Choroid plexus epithelial cell (primary cell): ENCODE measurements at regions not wholly inside any gene's neighbourhood (a gene's known extent, or its start where the extent isn't known, plus 50 kb on each side); places are given as distances from the start of the nearest gene placed in this dataset.

Source experiments
- DNase-seq: peaks from one replicate; pipeline ENCODE4 v3.0.0-alpha.2; 2010; ENCODE audit warnings: low read depth
- H3K4me3 ChIP-seq: 2 replicates; pipeline ENCODE4 v1.5.1; 2011; ENCODE audit warnings: low read depth, mild to moderate bottlenecking, control low read depth, low read length, moderate library complexity
- CTCF ChIP-seq: conservative IDR thresholded peaks from 2 replicates; pipeline ENCODE4 v1.5.1; 2011; ENCODE audit warnings: low read depth, mild to moderate bottlenecking, control low read depth, inconsistent platforms, low read length, moderate library complexity

DNA sequence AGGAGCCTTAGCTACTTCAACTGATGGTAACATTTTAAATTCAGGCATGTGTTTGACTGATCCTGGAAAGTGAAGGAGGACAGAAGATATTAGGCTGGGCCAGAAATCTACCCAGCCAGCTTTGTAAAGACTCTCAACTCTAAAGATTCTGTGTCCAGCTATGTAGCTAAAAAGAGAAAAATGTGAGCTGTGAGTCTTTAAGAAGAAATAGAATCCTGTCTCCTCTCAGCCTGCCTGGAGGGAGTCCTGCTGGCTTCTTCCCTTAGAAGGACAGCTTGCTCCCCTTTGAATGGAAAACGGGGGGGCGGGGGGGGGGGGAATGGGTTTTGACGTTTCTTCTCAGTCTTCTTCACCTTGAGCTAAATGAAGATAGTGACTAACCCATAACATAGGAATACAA is 54.3 kb upstream of the INTU start:
- DNase-seq = no peak
- no peak for TF ChIP-seq CTCF
- H3K4me3 ChIP-seq = no peak overlapping the region

DNA sequence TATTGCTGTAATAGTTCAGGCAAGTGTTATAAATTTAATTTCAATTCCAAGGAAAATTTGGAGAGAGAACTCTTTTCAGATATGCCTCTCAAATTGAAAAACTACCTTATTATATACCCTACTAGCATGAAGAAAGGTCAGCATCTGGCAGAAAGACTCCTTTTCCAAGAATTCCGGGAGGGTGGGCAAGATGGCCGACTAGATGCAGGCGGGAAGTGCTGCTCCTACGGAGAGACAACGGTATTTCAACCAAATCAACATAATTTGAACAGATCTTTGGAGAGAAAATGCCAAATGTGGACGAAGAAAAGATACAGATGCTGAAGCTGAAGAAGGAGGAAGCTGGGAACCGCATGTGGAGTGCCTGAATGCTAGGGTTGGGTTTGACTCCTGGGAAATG is 53.8 kb upstream of the INTU start:
- DNase-seq = no peak
- H3K4me3 ChIP-seq = no peak overlapping the region
- no peak for TF ChIP-seq CTCF

DNA sequence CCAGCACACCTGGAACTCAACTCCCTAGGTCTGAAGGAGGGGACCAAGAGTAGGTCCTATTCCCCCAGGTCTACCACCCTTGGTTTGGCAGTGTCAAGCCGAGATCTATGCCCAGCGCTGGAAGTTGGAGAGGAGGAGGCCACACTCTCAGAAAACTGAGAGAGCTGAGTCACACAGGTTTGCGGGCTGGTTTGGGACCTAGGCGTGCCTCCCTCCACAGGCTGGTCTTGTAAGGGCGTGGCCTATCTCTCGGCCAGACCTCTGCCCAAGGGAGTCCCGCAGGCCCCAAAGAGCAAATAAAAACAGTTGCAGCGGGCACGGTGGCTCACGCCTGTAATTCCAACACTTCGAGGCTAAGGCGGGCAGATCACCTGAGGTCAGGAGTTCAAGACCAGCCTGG is 52.9 kb upstream of the INTU start:
- no peak for DNase-seq
- no peak overlapping the region for H3K4me3 ChIP-seq
- no peak for TF ChIP-seq CTCF

GRCh38 chr4:127580300-127580699 is 52.5 kb upstream of the INTU start:
- TF ChIP-seq CTCF = no peak
- no peak overlapping the region for H3K4me3 ChIP-seq
- no peak for DNase-seq

DNA sequence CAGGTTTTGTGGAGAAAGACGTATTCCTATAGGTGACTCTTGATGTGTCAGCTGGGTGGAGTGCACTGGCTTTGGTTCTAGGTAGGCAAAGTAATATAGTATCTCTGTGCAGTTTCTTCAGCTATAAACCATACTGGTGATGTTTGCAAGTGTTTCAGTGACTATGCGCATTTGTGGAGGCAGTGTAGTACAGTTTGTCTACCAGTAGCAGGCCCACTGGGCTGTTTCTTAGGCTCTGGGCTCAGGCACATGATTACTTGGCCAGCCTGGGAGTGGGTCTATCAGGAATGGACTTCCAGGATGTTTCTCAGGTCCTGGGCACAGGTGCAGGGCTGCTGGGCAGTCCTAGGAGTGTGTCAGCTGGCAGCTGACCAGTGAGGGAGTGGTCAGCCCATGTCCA is 51.9 kb upstream of the INTU start:
- DNase-seq = no peak
- no peak for TF ChIP-seq CTCF
- no peak overlapping the region for H3K4me3 ChIP-seq
